HG02840 (cell line): ENCODE measurements at regions not wholly inside any gene's neighbourhood (a gene's known extent, or its start where the extent isn't known, plus 50 kb on each side); places are given as distances from the start of the nearest gene placed in this dataset.

Experiments used
- ATAC-seq: cut with Tn5 transposase; IDR thresholded peaks from one replicate; pipeline ENCODE4 v1.9.1; 2021; ENCODE audit warnings: mild to moderate bottlenecking, moderate library complexity, moderate number of reproducible peaks; ENCODE audit not compliant: unreplicated experiment, low FRiP score

GRCh38 chr4:81904121-81904520, 432.4 kb upstream of the RASGEF1B start:
- no peak for ATAC-seq

GRCh38 chr4:81903212-81903611, 431.5 kb upstream of the RASGEF1B start:
- ATAC-seq: no peak

- no peak for ATAC-seq
Observed at GRCh38 chr4:81898862-81899504, 427.3 kb upstream of the RASGEF1B start.

DNA sequence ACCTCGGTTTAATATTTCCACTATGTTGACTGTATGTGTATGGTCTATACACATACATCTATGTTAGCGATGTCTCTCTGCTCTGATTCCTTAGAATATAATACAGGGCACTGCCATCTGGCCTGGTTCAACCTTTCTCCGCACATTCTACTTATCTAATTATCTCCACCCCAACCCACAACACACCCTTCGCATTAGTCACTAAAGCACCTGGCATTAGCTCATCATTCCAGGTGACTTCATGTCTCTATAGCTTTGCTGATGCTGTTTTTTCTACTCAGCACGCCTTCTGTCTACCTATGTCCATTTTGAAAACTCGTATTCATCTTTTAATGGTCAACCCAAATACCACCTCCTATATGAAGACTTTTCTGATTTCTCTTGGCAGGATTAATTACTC, 425.2 kb upstream of the RASGEF1B start:
- ATAC-seq: no peak

DNA sequence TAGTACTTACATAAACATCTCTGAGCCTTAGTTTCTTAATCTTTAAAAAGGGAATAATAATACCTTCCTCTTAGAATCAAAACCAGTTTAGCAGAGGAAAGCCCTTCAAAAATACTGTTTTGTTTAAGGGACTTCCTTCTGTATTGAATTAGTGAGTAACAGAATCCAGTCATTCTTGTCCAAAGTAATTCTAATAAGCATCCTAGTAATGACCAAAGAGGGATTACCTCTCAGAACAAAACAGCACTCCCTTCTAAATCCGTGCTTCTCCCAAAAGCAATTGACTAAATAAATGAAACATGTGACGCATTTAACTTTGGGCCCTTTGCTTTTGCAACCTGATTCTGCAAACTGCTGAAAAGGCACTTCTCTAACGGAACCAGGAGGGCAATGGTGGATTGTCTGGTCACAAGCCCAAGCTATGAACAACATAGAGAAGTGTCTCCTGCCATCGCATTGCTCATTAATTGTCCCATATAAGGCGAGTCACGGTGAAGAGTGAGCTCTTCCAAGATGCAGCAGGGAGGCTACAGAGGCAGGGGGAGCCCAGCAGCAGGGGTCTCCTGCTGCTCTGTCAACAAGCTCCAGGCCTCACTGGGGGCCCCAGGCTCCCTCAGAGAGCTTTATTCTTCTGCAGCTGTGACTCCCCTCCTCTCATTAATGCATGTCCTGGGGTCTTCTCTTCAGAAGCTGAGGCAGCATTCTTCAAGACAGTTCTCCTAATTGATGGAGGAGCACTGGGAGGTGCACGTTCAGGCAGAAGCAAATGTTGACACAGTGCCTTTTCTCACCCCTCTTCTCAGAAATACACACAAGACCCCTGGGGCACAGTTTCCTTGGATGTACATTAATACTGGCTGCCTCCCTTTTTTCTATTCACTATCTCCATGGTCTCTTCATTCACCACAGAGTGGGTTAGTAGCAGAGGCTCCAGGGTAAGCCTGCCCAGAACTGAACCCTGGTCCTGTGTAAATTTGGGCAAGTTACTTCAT, 419.6 kb upstream of the RASGEF1B start:
- ATAC-seq: no peak

- no peak for ATAC-seq
Observed at GRCh38 chr4:81884986-81885385, 413.3 kb upstream of the RASGEF1B start.

DNA sequence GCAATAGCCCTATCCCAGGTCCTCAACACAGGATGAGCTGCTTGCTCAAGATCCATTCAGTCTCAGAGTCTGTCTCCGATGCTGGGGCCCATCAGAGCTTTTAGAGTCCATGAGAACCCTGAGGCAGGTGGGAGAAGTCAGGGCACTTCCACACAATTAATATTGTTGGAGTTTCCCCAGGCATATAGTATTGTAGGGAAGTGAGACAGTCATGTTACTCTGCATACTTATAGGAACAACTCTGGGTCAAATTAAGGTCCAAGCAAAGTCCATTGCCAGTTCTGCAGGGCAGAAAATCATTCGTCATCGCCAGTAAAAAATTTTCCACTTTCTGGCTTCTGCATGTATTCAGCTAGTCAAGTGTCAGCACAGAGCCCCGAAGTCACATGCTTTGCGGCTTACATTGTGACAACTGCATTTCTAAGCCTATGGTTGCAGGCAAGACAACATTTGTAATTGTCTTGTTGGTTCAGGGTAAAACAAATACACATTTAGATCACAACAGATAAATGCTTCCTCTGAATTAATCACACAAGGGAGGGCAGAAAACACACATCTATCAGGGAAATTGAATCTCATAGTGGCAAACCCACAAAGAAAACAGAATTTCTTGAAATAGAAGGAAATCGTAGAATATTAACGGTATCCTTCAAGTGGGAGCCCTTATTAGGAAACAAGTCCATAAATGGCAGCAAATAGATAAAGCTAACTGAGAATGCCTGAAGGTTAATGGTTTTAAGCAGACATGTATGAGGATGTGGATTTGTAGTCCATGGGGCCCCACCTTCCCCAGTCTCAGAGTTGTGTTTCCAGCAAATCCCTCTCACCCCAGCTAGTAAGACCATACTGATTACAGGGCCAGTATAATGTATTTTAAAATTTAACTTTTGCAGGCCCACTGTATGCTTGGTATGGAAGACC, 412.1 kb upstream of the RASGEF1B start:
- no peak for ATAC-seq

- ATAC-seq: no peak
Observed at GRCh38 chr4:81883004-81883403, 411.3 kb upstream of the RASGEF1B start.

GRCh38 chr4:81881855-81882621, 410.3 kb upstream of the RASGEF1B start:
- no peak for ATAC-seq

- no peak for ATAC-seq
Observed at GRCh38 chr4:81876106-81876505, 404.4 kb upstream of the RASGEF1B start.

DNA sequence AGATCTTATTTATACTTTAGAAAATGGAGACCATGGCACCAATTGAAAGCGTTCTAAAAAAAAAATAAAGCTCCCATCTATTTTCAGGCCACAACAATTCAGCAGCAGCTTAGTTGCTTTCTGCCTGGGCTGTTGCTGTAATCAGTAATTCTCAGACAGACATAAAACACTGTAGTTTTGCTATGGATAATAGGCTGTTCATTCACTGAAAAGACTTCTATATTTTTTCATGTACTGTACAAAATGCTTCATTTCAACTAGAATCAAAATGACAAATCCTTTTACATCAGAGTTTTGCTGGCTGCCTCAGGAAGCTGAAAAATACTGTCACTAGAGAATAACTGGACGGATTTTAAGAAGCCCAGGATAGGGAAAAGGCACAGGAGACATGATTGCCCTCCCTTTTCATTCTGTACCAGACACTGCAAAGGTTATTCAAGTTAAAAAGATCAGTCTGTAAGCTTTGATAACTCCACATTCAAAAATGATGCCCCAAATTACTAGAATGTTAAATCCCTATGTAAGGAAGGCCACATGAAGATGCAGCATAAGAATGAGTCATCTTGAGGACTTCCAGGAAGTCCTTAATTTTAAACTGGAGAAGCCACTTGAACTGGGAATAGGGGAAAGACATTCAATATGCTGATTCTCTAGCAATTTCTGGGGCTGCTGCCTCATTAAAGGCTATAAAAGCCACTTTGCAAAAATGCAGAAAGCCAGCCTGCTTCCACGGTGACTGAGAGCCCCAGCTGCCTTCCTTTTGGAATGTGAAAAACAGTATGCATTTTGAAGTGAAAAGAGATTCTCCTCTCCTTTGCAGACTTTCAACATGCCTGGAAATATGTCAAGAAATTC, 403.2 kb upstream of the RASGEF1B start:
- no peak for ATAC-seq

DNA sequence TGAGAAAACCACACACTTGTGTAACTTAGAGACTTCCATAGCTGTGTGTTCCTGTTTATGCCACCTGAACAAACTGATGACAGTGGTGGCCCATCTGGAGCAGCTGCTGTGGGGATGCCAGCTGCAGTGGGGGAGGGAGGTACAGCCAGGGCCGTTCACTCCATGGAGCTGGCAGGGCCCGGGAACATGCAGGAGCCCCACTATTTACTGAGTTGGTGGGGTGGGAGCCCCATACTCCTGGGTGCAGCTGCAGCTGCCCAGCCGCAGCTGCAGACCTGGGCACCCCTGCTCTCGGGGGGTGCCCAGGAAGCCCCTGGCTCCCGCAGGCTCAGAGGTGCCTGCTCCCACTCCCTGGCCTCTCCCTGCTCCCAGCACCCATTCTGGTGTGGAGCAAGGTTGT, 398.6 kb upstream of the RASGEF1B start:
- ATAC-seq: no peak

GRCh38 chr4:81860111-81860510, 388.4 kb upstream of the RASGEF1B start:
- ATAC-seq: no peak

- no peak for ATAC-seq
Observed at GRCh38 chr4:81854406-81854805, 382.7 kb upstream of the RASGEF1B start.

GRCh38 chr4:81852031-81852715, 380.5 kb upstream of the RASGEF1B start:
- no peak for ATAC-seq

- ATAC-seq: no peak
Observed at GRCh38 chr4:81850701-81851100, 379.0 kb upstream of the RASGEF1B start.

DNA sequence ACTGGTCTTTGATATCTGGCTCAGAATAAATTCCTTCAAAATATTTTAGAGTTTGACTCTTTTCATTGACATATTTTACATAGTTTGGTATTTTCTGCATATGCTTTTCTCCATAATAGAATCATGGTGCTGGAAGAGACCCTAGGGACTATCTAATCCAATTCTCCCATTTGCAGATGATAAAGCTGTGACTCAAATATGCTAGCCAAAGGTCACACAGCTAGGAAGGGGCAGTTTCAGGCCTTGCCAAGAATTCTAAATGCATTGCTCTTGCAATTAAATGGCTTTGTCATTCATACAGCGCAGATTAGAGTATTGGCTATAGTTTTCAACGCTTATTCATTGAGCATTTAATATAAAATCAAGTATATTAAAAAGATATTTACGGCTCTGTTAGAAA, 374.1 kb upstream of the RASGEF1B start:
- ATAC-seq: no peak

GRCh38 chr4:81845273-81845672, 373.6 kb upstream of the RASGEF1B start:
- no peak for ATAC-seq
